GM21367 (cell line): ENCODE measurements at regions not wholly inside any gene's neighbourhood (a gene's known extent, or its start where the extent isn't known, plus 50 kb on each side); places are given as distances from the start of the nearest gene placed in this dataset.

Experiments used
- ATAC-seq: cut with Tn5 transposase; IDR thresholded peaks from one replicate; pipeline ENCODE4 v1.9.1; 2021; ENCODE audit not compliant: unreplicated experiment

DNA sequence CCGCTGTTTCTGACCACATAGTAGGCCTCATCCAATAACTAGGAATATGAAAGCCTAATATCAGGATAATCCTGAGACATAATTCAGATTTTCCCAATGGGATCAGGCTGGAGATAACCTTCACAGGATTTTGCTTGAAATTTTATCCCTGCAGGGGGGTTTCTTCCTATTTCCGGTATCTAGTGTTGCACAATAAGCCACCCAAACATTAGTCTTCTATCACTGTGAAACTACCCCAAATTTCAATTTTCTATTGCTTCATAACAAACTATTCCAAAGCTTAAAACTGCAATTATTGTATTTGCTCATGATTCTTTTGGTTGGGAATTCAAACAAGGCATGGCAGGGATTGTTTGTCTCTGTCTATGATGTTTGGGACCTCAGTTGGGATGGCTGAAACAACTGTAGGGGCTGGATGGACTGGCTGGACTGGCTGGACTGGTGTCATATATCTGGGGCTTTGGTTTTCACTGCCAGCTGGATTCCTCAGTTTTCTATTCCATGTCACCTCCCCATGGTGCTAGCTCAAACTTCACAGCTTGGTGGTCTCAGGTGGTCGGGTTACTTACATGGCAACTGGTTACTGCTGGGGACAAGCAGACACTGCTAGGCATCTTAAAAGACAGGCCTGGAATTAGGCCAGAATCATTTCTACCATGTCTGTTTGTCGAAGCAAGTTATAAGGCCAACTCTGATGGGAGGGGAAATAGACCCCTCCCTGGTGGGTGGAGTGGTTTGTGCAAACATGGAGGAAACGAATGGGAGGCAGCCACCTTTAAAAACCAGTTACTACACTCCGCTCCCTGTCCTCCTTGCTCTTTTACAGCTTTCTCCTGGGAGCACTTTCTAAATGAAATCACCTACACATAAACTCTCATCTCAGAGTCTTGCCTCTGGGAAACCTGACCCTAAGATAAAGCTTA lies 88.2 kb upstream of the STT3B start:
- ATAC-seq, result no peak

DNA sequence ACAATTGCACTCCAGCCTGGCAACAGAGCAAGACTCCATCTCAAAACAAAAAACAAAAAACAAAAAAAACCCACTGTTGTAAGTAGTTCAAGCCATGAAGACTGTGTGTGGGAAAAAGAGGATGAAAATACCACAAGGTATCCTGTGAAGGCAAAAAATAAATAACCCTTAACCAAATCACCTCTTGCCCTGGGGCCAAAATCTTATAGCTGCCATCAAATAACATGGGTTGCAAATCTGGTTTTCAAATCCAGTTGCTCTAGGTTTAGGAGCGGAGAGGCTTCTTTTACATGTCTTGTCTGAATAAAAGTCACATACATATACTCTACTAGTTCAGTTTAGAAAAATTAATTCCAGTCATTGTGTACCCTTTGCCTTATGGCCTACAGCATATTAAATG lies 87.0 kb upstream of the STT3B start:
- ATAC-seq, result no peak

DNA sequence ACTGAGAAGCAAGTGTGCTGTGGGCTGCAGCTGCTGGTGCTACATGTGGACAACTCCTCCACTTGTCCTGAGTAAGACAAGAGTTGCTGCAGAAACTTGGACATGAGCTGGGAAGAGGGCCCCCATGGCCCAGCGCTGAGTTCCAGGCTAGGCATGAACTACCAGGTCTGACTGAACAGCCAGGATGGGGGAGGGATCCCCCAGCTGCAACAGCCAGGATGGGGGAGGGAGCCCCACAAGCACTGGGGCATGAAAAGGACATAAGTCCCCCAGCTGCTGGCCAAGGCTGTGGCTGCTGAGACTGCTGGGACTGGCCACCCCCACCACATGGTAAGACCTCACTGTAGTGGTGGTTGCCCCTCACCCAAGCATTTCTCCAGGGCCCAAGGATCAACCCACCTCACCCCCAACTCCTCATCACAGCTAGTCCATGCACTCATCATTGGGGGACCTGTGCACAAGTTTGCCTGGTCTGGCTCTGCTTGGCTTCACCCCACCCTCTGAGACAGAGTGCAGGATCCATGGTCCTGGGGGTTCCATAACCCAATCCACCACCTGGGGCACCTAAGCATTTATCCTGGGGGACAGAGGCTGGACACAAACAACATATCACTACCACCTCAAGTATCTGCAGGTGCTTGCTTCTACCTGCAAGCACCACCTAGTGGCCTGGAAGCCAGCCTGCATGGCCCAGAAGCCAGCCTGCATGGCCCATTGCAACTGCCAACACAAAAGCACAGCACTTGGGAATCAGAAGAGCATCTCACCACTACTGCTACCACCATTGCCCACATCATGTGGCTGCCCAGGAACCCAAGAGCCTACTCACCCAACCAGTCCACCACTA lies 84.5 kb upstream of the STT3B start:
- peak; percentile 54 for ATAC-seq

DNA sequence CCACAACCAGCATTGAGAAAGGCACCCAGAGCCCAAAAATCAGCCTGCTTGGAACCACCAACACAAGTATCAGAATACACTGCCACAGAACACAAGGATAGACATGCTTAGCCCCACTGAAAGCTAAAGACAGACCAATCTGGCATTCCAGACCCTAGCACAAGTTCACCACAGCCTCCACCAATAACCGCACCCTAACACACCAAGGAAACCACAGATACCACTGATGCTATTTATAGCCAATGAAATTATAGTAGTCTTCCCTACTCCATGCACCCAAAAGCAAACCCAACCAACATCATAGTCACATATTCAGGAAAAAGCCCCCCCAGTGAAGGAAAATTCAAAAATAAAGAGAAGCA lies 83.9 kb upstream of the STT3B start:
- peak; percentile 21 for ATAC-seq

DNA sequence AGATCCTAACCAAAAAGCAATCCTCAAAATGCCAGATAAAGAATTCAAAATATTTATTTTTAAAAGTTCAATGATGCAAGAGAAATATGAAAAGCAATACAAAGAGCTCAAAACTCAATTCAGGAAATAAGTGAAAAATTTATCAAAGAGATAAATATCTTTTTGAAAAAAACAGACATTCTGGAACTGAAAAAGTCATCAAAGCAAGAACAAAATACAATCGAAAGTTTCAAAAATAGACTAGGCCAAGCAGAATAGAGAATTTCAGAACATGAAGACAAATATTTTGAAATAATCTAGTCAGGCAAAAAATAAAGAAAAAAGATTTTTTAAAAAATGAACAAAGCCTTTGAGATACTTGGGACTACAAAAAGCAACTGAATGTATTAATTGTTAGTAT lies 83.4 kb upstream of the STT3B start:
- no peak for ATAC-seq

DNA sequence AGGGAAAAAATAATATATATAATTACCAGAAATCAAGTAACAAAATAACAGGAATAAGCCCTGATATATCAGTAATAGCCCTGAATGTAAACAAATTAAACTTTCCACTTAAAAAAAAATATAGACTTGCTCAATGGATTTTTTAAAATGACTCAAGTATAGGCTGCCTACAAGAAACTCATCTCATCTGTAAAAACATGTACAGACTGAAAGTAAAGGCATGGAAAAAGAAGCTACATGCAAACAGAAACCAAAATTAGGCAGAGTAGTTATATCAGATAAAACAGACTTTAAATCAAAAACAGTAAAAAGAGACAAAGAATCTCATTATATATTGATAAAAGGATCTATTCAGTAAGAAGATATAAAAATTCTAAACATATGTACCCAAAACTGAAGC lies 82.4 kb upstream of the STT3B start:
- no peak for ATAC-seq

DNA sequence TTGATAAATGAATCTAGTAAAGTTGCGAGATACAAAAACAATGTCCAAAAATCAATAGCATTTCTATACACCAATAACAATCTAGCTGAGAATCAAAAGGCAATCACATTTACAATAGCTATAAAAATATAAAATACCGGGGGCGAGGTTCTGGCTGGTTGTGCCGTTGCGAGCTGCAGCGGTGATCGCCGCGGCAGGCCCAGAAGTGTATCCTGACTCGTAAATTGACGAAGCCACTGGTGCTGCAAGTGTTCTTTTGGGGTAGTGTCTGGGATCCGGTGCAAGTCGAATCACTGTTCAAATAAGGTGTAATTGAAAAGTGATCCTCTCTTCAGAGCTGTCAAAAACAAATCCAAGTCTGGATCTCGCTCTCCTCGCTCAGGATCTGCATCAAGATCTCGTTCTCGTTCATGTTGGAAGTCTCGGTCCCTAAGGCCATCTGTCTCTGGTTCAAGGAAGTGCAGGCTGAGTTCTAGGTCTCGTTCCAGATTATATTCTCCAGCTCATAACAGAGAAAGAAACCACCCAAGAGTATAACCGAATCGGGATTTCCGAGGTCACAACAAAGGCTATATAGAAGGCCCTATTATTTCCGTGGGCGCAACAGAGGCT lies 80.1 kb upstream of the STT3B start:
- ATAC-seq, result no peak

DNA sequence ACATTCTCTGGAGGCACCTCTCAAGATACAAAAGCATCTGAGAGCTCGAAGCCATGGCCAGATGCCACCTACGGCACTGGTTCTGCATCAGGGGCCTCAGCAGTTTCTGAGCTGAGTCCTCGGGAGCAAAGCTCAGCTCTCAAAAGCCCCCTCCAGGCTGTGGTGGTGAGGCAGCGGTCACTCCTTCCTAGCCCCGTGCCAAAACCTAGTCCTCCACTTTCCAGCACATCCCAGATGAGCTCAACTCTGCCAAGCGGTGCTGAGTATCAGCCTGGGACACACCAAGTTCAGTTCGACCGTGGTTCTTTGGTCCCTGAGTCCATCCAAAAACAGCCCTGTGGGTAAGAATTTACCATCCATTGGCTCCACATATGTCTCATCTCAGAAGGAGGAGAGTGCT lies 79.3 kb upstream of the STT3B start:
- ATAC-seq, result no peak

DNA sequence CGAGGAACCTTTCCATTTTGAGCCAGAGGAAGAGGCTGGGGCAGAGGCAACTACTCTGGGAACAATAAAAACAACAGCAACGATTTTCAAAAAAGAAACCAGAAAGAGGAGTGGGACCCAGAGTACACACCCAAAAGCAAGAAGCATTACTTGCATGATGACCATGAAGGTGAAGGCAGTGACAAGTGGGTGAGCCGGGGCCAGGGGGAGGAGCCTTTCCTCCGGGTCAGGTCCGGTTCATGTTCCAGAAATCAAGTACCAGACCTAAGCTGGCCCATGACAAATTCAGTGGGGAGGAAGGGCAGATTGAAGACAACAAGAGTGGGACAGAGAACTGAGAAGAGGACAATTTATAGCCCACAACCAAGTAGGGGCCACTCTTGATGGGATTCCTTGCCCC lies 77.2 kb upstream of the STT3B start:
- no peak for ATAC-seq

DNA sequence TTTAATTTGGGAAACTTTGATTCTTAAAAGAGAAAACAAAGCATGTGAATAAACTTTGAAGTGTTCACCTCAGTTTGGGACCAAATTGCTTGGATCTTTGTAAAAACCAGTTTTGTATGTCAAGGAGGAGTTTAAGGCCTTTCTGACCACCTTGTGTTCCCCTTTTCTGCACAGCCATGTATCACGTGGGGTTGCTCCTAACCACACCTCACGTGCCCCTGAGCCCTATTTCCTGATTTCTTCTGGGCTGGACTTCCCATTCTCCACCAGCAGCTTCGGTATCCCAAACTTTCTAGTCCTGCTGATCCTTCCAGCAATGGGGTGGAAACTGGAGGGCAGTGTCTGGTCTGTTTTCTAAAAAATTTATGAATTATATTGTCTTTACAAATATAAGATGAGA lies 76.4 kb upstream of the STT3B start:
- ATAC-seq, result no peak

DNA sequence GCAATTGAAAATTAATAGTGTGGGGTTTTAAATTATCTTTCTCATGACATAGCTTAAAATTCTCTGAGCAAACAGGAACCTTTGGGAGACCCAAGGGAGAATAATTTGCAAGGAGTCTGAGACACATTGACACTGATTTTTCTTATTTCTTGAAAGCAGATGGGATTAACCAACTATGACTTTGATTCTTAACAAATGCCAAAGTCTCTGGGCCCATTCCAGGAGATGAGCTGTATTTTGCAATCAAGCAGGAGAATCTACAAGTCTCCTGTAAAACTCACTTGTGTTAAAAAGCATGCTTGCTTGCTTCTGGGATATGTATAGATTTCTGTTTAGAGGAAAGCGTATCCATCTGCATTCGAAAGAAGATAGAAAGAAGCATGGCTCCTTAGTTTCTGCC lies 71.3 kb upstream of the STT3B start:
- ATAC-seq, result no peak

DNA sequence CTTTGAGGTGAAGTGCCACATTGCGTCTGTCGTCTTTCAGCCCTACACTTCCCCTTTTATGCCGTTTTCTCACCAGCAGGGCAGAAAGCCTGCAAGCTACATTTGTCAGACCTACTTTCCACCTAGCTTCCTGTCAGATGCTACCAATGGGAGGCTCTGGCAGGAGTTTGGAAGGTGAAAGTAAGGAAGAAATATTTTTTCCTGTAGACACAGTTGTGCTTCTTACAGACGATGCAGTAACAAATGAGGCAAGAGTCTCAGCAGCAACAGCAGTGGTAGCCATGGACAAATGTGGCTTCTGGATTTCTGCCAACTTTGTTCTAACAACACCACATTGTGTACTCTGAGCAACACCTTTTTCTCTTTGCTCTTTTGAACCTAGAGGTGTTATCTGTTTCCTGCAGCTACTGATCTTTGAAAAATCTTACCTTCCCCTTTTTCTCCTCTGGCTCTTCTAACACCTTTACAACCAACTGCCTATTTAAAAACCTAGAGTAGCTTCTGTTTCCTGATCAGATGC lies 70.6 kb upstream of the STT3B start:
- ATAC-seq, result peak; percentile 80

DNA sequence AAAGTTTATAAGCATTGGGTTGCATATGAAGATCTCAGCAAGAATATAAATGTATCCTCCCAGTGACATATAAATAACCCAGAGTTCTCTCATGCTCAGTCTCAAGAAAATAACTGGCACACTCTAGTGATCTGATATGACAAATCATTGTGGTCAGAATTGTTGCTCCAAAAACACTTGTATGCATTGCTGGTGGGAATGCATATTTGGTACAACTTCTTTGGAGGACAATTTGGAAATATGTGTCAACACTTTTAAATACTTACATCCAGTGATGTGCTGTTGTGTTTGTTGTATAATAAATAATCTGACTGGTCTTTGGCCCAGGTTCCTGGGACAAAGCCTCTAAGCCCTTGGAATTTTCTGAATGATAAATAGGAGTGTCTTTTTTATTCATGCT lies 66.7 kb upstream of the STT3B start:
- ATAC-seq, result no peak

DNA sequence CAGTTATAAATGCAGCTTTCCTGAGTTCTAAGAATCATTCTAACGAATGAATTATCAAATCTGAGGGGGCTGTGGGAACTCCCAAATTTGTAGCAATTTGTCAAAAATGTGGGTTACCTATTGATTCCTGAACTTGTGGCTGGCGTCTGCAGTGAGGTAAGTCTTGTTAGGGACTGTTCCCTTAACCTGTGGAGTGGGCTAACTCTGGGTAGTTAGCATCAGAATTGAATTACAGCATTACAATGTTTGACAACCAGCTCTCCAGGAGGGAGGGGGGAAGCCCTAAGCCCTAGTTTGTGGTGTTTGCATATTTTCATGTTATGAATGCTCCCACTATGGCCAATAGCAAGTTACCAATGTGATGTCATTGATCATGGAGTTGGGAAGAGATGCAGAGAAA lies 65.9 kb upstream of the STT3B start:
- no peak for ATAC-seq

DNA sequence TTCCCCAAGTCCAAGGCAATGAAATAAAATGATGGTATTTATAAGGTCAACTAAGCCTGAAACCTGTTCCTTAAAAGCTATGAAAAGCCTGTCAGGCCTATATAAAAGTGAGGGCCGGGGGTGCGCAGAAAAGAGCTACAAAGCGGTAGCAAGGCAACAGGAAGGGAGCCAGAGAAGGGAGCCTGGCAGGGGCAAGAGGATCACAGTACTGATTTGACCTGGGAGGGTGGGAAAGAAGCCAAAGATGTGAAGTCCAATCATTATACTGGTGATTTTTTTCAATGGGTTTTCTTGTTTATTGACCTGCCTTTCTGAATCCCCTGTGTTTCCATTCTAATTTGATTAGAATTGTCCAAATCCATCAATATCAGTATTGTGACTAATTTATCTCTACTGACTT lies 64.3 kb upstream of the STT3B start:
- ATAC-seq, result no peak

DNA sequence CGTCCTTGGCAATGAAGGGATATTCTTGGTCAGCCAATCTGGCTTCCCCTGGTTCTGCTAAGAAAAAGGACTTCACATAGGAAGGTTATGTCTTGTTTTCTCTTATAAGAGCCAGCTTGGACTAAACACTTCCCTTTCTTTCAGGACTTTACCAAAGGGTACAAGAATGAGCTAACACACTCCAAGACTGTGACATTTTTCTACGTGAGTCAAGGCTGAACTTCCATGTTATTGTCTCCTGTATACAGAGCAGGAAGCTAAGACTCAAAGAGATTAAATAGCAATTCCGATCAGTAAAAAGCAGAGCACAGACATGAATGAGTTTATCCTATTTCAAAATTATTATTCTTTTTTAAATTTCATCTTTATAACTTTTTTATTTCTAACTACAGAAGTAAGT lies 63.3 kb upstream of the STT3B start:
- no peak for ATAC-seq

DNA sequence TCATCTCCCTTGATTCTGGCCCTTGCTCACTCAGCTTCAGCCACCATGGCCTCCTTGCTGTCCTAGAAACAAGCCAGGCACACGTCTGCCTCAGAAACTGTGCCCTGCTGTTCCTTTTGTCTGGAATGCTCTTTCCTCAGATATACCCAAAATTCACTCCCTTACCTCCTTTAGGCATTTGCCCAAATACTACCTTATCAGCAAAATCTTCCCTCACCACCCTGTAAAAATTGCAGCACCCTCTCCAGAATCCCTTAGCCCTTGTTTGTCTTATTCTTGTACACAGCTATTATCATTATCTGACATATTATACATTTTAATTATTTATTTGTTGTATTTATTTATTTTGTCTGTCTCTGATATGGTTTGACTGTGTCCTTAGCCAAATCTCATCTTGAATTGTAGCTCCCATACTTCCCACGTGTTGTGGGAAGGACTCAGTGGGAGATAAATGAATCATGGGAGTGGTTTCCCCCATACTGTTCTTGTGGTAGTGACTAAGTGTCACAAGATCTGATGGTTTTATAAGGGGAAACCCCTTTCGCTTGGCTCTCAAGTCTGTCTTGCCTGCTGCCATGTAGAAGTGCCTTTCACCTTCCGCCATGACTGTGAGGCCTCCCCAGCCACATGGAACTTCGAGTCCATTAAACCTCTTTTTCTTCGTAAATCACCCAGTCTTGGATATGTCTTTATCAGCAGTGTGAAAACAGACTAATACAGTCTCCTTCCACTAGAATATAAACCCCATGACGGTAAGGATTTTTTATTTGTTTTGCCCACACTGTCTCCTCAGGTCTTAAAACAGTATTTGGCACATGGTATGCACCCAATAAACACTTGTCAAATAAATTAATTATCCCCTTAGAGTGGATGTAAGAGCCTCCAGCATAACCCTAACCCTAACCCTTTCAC lies 60.0 kb upstream of the STT3B start:
- ATAC-seq, result no peak

DNA sequence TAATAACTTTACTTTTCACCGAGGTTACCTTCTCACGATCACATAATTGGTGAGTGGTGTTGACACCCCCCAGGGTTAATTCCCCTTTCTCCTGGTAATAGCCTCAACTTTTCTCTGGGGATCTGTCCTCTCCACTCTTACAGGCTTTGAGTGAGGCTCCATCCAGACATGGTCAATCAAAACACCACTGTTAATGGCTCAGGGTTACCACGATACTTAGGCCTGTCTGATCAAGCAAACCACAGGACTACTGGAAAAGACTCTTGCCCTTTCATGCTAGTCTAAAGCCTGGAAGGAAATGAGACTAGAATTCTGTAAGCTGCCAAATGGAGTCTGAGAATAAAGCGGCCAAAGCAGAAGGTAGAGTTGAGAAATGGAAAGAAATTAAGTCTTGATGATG lies 56.5 kb upstream of the STT3B start:
- no peak for ATAC-seq

DNA sequence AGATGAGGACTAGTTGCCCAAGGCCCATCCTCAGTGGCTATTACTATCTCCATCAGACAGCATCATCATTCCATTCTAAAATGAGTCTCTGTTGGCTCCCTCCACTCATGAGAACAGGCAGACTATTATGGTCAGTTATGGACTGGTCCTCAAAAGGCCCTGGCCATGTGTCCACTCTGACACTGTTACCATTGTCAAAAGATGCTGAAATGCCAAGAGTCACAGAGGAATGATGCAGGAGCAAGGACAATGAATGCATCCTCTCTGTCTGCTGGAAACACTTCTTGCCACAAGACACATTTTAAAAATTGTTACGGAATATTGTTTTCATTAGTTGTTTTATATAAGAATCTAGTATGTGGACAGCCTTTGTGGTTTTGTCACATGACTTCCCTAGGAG lies 53.3 kb upstream of the STT3B start:
- ATAC-seq, result no peak

DNA sequence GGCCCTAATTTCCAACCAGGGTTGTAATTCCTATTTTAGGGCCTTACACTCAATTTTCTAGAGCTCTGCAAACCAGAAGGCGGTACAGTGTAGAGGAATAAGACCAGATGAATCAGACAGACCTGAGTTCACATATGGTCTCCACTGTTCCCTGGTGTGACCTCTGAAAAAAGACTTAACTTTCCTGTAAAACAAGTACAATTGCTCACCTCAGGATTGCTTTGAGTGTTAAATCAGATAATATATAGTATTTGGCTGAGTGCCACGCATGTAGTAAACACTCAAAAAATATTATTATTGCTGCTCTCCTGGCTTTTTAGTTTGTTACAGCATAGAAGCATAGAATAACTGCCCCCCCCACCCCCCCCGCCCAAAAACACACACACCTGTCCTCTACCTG lies 51.0 kb upstream of the STT3B start:
- no peak for ATAC-seq
